ENCODE measurements at regions not wholly inside any gene's neighbourhood (a gene's known extent, or its start where the extent isn't known, plus 50 kb on each side); places are given as distances from the start of the nearest gene placed in this dataset.

DNA sequence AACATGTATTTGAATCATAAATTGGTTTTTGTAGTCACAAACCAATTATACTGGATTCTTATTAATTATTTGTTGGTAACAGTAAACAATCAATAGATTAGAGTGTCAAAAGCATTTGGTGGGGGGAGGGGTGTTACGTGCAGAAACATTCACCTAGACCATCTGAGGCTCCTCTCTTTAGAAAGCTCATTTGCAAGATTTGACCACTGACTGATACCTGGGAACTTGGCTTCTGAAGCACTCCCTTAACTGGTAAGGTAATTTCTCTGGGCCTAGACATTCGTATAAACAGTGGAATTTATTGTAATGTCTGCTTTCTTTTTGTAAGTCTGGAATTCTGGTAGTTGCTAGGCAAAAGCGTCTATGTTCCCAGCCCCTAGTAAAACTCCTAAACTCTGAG is 243.8 kb upstream of the GBE1 start:
- DNase-seq (ENCODE audit: low spot score) = no peak
- ChIA-PET CTCF (no interaction called here), POLR2A (ENCODE audit: low non-redundant PET) (no interaction called here)
- H3K27ac ChIP-seq = no peak overlapping the region
- TF ChIP-seq, protein P1, sequence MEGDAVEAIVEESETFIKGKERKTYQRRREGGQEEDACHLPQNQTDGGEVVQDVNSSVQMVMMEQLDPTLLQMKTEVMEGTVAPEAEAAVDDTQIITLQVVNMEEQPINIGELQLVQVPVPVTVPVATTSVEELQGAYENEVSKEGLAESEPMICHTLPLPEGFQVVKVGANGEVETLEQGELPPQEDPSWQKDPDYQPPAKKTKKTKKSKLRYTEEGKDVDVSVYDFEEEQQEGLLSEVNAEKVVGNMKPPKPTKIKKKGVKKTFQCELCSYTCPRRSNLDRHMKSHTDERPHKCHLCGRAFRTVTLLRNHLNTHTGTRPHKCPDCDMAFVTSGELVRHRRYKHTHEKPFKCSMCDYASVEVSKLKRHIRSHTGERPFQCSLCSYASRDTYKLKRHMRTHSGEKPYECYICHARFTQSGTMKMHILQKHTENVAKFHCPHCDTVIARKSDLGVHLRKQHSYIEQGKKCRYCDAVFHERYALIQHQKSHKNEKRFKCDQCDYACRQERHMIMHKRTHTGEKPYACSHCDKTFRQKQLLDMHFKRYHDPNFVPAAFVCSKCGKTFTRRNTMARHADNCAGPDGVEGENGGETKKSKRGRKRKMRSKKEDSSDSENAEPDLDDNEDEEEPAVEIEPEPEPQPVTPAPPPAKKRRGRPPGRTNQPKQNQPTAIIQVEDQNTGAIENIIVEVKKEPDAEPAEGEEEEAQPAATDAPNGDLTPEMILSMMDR (conservative IDR thresholded peaks at IDR 0.05; ENCODE audit: low read depth) = no peak

DNA sequence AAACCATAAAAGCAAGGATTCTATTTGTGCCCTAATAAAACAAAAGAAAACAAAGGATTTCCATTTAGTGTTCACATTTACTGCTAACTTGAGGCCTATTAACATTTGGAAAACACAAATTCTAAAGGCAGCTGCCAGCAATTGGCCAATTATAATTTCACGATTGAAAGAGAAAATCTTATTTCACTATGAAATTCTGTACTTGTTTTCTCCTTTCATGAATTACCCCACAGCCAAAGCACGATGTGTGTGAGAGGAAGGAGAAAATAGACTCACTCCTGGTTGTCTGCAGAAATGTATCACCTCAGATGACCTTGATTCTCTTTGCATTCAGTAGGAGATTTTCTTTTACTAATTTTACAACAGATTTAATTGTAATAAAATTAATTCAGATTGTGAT is 242.8 kb upstream of the GBE1 start:
- ChIA-PET CTCF (no interaction called here), POLR2A (ENCODE audit: low non-redundant PET) (no interaction called here)
- DNase-seq (ENCODE audit: low spot score) = no peak
- H3K27ac ChIP-seq = no peak overlapping the region
- TF ChIP-seq, protein P1 (conservative IDR thresholded peaks at IDR 0.05; ENCODE audit: low read depth) = no peak

DNA sequence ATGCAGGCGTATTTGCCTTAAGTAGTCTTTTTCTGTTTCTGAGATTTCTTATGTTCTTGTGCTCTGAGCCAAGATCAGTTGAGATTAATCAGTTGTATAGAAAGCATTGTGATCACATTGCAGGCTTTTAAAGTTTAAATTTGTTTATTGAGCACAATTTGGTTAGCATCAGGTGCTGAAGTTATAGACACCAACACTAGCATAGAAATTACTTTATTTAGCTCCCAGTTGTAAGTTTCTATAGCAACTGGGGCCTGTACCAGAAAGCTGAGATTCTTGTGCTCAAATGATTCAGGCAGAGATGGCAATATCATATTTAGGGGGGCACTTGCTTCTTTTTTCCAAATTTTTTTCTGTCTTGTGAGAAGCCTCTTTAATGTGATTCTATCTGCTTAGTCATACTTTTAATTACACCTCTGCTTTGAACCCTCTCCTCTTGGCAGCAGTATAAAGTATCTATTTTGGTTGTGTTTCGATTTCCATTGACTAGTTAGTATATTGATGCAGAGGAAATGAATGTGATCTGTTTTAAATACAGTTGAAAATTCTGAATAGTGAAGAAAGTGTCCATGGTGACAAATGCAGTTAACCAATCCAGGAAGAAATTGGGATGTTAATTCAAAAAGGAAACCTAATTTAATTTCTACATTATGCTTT is 241.7 kb upstream of the GBE1 start:
- ChIA-PET CTCF (no interaction called here), POLR2A (ENCODE audit: low non-redundant PET) (no interaction called here)
- no peak overlapping the region for H3K27ac ChIP-seq
- DNase-seq (ENCODE audit: low spot score) = no peak
- TF ChIP-seq, protein P1 (conservative IDR thresholded peaks at IDR 0.05; ENCODE audit: low read depth) = no peak

DNA sequence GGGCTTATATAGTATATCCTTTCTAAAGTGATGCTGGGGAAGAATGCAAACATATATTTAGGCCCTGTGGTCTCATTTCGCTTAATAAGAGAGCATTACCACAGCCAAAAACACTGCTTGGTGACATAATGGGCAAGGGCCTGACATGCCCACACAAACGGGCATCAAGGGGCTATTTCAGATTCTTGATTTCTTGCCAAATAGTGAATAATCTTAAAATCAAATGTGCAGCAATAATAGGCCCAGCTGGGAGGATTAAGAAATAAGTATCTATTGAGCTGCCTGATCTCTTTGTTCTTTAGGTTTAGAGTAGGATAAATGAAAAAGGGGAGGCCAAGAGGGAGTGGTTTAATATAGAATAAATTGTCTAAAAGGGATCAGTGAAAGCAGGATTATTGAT is 241.0 kb upstream of the GBE1 start:
- CTCF ChIA-PET = interaction anchor here (0.8 kb wide), 1 partner anchor 124 kb away, joined by 6 read pairs; no protein-coding TSS in a partner anchor
- no peak overlapping the region for H3K27ac ChIP-seq
- TF ChIP-seq, protein P1 (conservative IDR thresholded peaks at IDR 0.05; ENCODE audit: low read depth) = no peak
- POLR2A ChIA-PET (ENCODE audit: low non-redundant PET) = no interaction called here
- no peak for DNase-seq (ENCODE audit: low spot score)

DNA sequence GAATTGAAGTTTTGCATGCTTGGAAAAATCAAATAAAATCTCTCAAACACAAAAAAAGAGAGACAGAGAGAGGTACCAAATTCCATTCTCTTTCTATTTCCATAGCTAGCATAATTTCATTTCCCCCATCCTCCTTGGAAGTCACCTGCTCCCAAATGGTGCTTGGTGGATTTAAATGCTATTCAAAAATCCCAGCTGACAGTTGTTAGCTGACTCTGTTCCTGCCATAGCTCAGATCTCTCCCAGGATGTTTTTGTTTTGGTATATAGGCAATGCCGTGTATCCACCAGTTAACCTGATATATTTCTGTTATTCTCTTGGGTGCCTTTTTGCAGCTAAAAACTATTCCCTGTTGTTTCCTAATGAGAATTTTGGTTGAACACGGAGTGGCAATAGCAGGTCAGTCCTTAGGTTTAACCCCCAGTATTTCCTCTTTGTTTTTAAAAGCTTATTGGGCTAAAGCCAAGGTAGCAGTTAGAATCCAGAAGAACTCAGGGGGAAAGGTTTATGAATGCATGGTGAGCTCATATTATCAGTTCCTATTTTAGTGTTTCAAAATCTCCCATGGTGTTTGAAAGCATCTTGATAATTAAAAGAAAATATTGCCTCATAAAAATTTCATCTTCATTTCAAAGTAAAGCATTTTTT is 240.0 kb upstream of the GBE1 start:
- DNase-seq (ENCODE audit: low spot score) = no peak
- no peak overlapping the region for H3K27ac ChIP-seq
- CTCF ChIA-PET = no interaction called here
- TF ChIP-seq, protein P1 (conservative IDR thresholded peaks at IDR 0.05; ENCODE audit: low read depth) = no peak
- POLR2A ChIA-PET (ENCODE audit: low non-redundant PET) = no interaction called here

DNA sequence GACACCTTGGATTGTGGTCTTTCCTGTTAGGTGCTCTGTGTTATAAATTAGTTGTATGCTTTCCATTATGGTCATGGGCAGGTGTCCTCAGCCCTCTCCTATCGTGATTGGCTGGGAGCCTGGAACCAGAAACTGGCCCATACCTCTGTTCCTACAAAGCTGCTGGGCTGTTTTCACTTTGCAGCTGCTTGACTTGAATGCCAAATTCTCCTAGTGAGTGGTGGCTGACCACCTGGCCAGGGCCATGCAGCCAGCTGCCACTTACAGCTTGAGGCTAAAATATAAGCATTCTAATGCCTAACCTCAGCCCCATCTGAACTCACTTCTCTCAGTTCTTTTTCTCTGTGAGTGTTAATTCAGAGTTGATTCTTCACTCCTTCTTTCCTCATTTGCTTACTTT is 239.3 kb upstream of the GBE1 start:
- POLR2A ChIA-PET (ENCODE audit: low non-redundant PET) = no interaction called here

More for the DNA sequence above, 239.3 kb upstream of the GBE1 start:
- H3K27ac ChIP-seq = no peak overlapping the region
- TF ChIP-seq, protein P1 (conservative IDR thresholded peaks at IDR 0.05; ENCODE audit: low read depth) = no peak
- no peak for DNase-seq (ENCODE audit: low spot score)
- CTCF ChIA-PET = no interaction called here

All from RWPE1 (cell line).